Choroid plexus epithelial cell (primary cell): ENCODE measurements at regions not wholly inside any gene's neighbourhood (a gene's known extent, or its start where the extent isn't known, plus 50 kb on each side); places are given as distances from the start of the nearest gene placed in this dataset.

Source experiments
- DNase-seq: peaks from one replicate; pipeline ENCODE4 v3.0.0-alpha.2; 2010; ENCODE audit warnings: low read depth
- H3K4me3 ChIP-seq: 2 replicates; pipeline ENCODE4 v1.5.1; 2011; ENCODE audit warnings: low read depth, mild to moderate bottlenecking, control low read depth, low read length, moderate library complexity
- TF ChIP-seq, protein P1 (sequence below): conservative IDR thresholded peaks from 2 replicates; pipeline ENCODE4 v1.5.1; 2011; ENCODE audit warnings: low read depth, mild to moderate bottlenecking, control low read depth, inconsistent platforms, low read length, moderate library complexity

DNA sequence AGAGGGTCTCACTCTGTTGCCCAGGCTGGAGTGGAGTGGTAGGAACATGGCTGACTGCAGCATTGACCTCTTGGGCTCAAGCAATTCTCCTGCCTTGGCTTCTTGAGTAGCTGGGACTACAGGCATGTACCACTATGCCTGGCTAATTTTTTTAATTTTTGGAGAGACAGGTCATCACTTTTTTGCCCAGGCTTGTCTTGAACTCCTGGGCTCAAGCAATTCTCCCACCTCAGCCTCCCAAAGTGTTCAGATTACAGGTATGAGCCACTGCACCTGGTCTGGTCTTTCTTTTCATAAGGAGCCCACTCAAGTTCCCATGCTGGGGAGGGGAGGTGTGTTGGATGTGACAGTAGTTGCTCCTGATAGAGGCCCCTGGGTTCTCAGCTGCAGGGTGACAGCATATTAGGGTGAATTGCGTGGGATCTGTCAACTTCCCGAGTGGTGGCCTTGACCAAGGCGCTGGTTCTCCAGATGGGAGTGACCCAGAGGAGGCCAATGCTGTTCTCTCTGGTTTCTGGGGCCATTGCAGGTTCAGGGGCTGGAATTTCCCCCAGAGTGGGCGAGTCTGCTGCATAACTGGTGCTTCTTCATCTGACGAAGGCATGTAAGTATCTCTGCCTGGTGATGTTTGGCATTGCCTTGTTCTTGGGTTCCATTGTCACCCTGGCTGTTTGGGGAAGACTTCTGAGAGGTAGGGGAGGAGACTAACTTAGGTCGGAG is 52.4 kb upstream of the ESRRB start:
- DNase-seq = no peak
- TF ChIP-seq, protein P1, sequence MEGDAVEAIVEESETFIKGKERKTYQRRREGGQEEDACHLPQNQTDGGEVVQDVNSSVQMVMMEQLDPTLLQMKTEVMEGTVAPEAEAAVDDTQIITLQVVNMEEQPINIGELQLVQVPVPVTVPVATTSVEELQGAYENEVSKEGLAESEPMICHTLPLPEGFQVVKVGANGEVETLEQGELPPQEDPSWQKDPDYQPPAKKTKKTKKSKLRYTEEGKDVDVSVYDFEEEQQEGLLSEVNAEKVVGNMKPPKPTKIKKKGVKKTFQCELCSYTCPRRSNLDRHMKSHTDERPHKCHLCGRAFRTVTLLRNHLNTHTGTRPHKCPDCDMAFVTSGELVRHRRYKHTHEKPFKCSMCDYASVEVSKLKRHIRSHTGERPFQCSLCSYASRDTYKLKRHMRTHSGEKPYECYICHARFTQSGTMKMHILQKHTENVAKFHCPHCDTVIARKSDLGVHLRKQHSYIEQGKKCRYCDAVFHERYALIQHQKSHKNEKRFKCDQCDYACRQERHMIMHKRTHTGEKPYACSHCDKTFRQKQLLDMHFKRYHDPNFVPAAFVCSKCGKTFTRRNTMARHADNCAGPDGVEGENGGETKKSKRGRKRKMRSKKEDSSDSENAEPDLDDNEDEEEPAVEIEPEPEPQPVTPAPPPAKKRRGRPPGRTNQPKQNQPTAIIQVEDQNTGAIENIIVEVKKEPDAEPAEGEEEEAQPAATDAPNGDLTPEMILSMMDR = no peak
- H3K4me3 ChIP-seq = no peak overlapping the region

DNA sequence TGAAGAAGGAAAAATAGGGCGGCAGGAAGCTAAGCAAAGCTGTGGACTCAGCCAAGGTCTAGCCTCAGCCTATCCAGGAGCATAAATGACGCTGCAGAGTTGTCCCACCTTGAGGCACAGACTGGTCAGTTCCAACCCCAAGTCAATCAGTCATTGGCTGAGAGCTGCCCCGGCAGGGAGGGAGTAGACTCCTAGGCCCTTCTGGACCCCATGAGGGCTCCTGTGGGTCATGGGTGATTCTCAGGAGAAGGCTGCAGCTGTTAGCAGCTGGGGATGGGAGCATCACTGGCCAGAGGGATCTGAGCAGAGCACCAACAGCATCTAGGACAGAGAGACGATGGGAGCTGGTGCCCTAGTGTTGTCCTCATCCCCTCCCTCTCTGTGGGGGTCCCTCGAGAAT is 51.8 kb upstream of the ESRRB start:
- H3K4me3 ChIP-seq = no peak overlapping the region
- TF ChIP-seq, protein P1 = no peak
- no peak for DNase-seq
